ENCODE measurements at regions not wholly inside any gene's neighbourhood (a gene's known extent, or its start where the extent isn't known, plus 50 kb on each side); places are given as distances from the start of the nearest gene placed in this dataset.

DNA sequence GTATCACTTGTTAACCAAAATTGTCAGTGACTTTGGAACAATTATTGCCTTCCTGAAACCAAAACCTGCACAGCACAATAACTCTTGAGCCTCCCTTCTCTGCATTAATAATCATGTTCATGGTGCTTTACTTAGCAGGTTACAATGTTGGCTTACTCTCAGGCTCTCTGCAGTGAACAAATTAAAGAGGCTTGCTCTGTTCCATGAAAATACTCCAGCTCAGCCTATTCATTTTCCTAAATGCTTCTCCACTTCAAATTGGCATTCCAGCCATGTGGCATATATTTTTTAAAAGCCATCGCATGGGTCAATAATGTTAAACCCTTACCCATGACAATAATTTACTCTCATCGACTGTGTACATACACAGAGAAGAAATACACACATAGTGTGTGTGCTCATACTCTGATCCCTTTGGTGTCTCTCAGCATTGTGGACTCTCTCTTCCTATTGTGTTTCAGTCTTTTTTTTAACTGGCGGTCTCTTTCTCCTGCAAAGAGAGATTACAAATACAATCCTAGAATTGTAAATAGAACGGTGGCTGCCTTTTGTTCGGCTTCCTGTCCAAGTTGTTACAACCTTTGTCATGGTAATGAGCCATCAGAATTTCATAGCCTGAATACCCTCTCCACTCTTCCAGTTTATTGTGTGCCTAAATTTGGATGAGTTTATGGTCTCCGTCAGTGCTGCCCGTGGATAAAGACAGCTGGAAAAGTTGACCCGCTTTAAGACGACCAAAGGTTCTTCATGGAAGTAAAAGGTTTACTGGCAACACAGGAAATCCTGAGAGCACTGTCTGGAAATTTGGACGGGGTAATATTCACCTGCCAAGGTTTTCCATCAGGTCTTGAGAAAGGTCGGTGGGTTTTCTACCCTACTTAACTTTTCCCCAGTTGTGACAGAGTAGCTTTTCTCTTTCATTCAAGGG, 263.6 kb downstream of the CD83 start:
- intact Hi-C loops (cut with micrococcal nuclease), result no loop called here
- H3K9me3 ChIP-seq (ENCODE audit: control insufficient read depth in 1 of 2, insufficient read depth in 1 of 2, low read depth in 1 of 2, low read length in 2 of 2), result no peaks in the 10 kb centered on the region
- no peaks in the 10 kb centered on the region for H3K27me3 ChIP-seq (ENCODE audit: insufficient read depth, low read length)
- TF ChIP-seq ELF1 (IDR thresholded peaks at IDR 0.05; ENCODE audit: borderline replicate concordance, low read depth) (no peak), FOSL1 (IDR thresholded peaks at IDR 0.05; ENCODE audit: low read depth) (no peak), EGR1 (IDR thresholded peaks at IDR 0.05; ENCODE audit: low read depth) (no peak), JUND (IDR thresholded peaks at IDR 0.05) (no peak), YY1 (IDR thresholded peaks at IDR 0.05; ENCODE audit: extremely low read depth, insufficient replicate concordance, low read depth, low read length) (no peak), ZNF274 (IDR thresholded peaks at IDR 0.05; ENCODE audit: low read depth, low read length) (no peak), SIN3A (IDR thresholded peaks at IDR 0.05; ENCODE audit: low read depth) (no peak)
- TF ChIP-seq, protein P1, sequence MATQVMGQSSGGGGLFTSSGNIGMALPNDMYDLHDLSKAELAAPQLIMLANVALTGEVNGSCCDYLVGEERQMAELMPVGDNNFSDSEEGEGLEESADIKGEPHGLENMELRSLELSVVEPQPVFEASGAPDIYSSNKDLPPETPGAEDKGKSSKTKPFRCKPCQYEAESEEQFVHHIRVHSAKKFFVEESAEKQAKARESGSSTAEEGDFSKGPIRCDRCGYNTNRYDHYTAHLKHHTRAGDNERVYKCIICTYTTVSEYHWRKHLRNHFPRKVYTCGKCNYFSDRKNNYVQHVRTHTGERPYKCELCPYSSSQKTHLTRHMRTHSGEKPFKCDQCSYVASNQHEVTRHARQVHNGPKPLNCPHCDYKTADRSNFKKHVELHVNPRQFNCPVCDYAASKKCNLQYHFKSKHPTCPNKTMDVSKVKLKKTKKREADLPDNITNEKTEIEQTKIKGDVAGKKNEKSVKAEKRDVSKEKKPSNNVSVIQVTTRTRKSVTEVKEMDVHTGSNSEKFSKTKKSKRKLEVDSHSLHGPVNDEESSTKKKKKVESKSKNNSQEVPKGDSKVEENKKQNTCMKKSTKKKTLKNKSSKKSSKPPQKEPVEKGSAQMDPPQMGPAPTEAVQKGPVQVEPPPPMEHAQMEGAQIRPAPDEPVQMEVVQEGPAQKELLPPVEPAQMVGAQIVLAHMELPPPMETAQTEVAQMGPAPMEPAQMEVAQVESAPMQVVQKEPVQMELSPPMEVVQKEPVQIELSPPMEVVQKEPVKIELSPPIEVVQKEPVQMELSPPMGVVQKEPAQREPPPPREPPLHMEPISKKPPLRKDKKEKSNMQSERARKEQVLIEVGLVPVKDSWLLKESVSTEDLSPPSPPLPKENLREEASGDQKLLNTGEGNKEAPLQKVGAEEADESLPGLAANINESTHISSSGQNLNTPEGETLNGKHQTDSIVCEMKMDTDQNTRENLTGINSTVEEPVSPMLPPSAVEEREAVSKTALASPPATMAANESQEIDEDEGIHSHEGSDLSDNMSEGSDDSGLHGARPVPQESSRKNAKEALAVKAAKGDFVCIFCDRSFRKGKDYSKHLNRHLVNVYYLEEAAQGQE (IDR thresholded peaks at IDR 0.05; ENCODE audit: low read depth), result no peak
- TF ChIP-seq, protein P2, sequence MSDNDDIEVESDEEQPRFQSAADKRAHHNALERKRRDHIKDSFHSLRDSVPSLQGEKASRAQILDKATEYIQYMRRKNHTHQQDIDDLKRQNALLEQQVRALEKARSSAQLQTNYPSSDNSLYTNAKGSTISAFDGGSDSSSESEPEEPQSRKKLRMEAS (IDR thresholded peaks at IDR 0.05), result no peak
- no peaks in the 10 kb centered on the region for H3K4me1 ChIP-seq (ENCODE audit: control insufficient read depth in 1 of 2, insufficient read depth in 2 of 2, low read length in 2 of 2)
- H4K20me1 ChIP-seq (ENCODE audit: insufficient read depth), result no peaks in the 10 kb centered on the region
- DNase-seq (ENCODE audit: low read depth, low spot score), result no peak
- H3K9me2 ChIP-seq (ENCODE audit: insufficient read depth), result no peaks in the 10 kb centered on the region
- no peak overlapping the region for H3K9ac ChIP-seq (ENCODE audit: low read length)
- ChIA-PET RAD21 (ENCODE audit: low non-redundant PET in 1 of 2, low total read pairs in 2 of 2, uncharacterized antibody in 2 of 2, unreplicated experiment in 2 of 2) (no interaction called here), POLR2A (no interaction called here), CTCF (no interaction called here)
- no peak overlapping the region for H2AFZ ChIP-seq (ENCODE audit: low read depth, low read length, poor library complexity, severe bottlenecking)
- H3K79me2 ChIP-seq (ENCODE audit: insufficient read depth, low read length), result no peaks in the 10 kb centered on the region
- no peak overlapping the region for H3K4me3 ChIP-seq (replicated peaks in 1 of 2; ENCODE audit: low read depth in 1 of 2, low read length in 2 of 2)
- H3K36me3 ChIP-seq (ENCODE audit: control insufficient read depth in 1 of 2, insufficient read depth in 2 of 2, low read length in 2 of 2), result no peaks in the 10 kb centered on the region
- no peak overlapping the region for H3K4me2 ChIP-seq (ENCODE audit: low read length)
- no peak for ATAC-seq
- BruUV-seq (replicated peaks), result no TSS peak
- H3K27ac ChIP-seq (ENCODE audit: low read depth, low read length), result no peak overlapping the region

Measured in HCT116 (cell line).